ENCODE measurements at regions not wholly inside any gene's neighbourhood (a gene's known extent, or its start where the extent isn't known, plus 50 kb on each side); places are given as distances from the start of the nearest gene placed in this dataset.
"Not testable (repeated sequence)": the region's sequence is repeated elsewhere in the genome, so short reads cannot be mapped to it uniquely, and the experiment has no call there.

- not testable (repeated sequence) for TF ChIP-seq ELF4 (IDR thresholded peaks at IDR 0.05); NFRKB (IDR thresholded peaks at IDR 0.05); LEF1 (IDR thresholded peaks at IDR 0.05; ENCODE audit: borderline replicate concordance); BHLHE40 (IDR thresholded peaks at IDR 0.05; ENCODE audit: borderline replicate concordance); CTBP1 (IDR thresholded peaks at IDR 0.05; ENCODE audit: borderline replicate concordance); ZNF384 (IDR thresholded peaks at IDR 0.05); SP1 (IDR thresholded peaks at IDR 0.05)
Measured at GRCh38 chr1:149841597-149842238, 57.6 kb upstream of the BOLA1 start.
